Neuron (in vitro differentiated cells): ENCODE measurements at regions not wholly inside any gene's neighbourhood (a gene's known extent, or its start where the extent isn't known, plus 50 kb on each side); places are given as distances from the start of the nearest gene placed in this dataset.

Source experiments
- H2AFZ ChIP-seq: one replicate; pipeline ENCODE4 v1.6.1; 2013; ENCODE audit warnings: low read depth, mild to moderate bottlenecking, inconsistent platforms, low read length, moderate library complexity
- H3K27me3 ChIP-seq: one replicate; pipeline ENCODE4 v1.6.1; 2013; ENCODE audit warnings: low read length; ENCODE audit not compliant: insufficient read depth
- H3K36me3 ChIP-seq: one replicate; pipeline ENCODE4 v1.6.1; 2013; ENCODE audit warnings: low read length; ENCODE audit not compliant: insufficient read depth
- H3K4me1 ChIP-seq: one replicate; pipeline ENCODE4 v1.6.1; 2013; ENCODE audit warnings: low read length; ENCODE audit not compliant: insufficient read depth
- H3K4me3 ChIP-seq: 2 replicates; pipeline ENCODE4 v1.5.1; 2013; ENCODE audit warnings: mild to moderate bottlenecking, low read length, moderate library complexity
- H3K9me3 ChIP-seq: one replicate; pipeline ENCODE4 v1.6.1; 2013; ENCODE audit warnings: low read length

GRCh38 chr16:17589898-17590297 is 119.1 kb upstream of the XYLT1 start:
- no peak overlapping the region for H2AFZ ChIP-seq
- no peak overlapping the region for H3K4me3 ChIP-seq
- H3K9me3 ChIP-seq: no peaks in the 10 kb centered on the region

GRCh38 chr16:17585449-17586074 is 114.8 kb upstream of the XYLT1 start:
- no peaks in the 10 kb centered on the region for H3K4me1 ChIP-seq
- no peaks in the 10 kb centered on the region for H3K36me3 ChIP-seq
- H3K9me3 ChIP-seq: no peaks in the 10 kb centered on the region
- no peak overlapping the region for H3K4me3 ChIP-seq
- H2AFZ ChIP-seq: no peak overlapping the region
- H3K27me3 ChIP-seq: no peaks in the 10 kb centered on the region

More at GRCh38 chr16:17589898-17590297, 119.1 kb upstream of the XYLT1 start:
- no peaks in the 10 kb centered on the region for H3K27me3 ChIP-seq
- H3K36me3 ChIP-seq: no peaks in the 10 kb centered on the region
- H3K4me1 ChIP-seq: no peaks in the 10 kb centered on the region

- H2AFZ ChIP-seq: no peak overlapping the region
- no peaks in the 10 kb centered on the region for H3K9me3 ChIP-seq
- H3K4me3 ChIP-seq: no peak overlapping the region
- no peaks in the 10 kb centered on the region for H3K4me1 ChIP-seq
- H3K36me3 ChIP-seq: no peaks in the 10 kb centered on the region
- no peaks in the 10 kb centered on the region for H3K27me3 ChIP-seq
These were observed 108.5 kb upstream of the XYLT1 start for GRCh38 chr16:17578981-17579874.

- H3K4me3 ChIP-seq: no peak overlapping the region
- H3K36me3 ChIP-seq: no peaks in the 10 kb centered on the region
- no peaks in the 10 kb centered on the region for H3K4me1 ChIP-seq
- no peak overlapping the region for H2AFZ ChIP-seq
- H3K27me3 ChIP-seq: no peaks in the 10 kb centered on the region
- no peaks in the 10 kb centered on the region for H3K9me3 ChIP-seq
These were observed 103.5 kb upstream of the XYLT1 start for GRCh38 chr16:17574256-17574655.

GRCh38 chr16:17572145-17572544 is 101.4 kb upstream of the XYLT1 start:
- Histone ChIP-seq H3K27me3 (no peaks in the 10 kb centered on the region), H3K4me3 (no peak overlapping the region), H2AFZ (no peak overlapping the region), H3K36me3 (no peaks in the 10 kb centered on the region), H3K9me3 (no peaks in the 10 kb centered on the region), H3K4me1 (no peaks in the 10 kb centered on the region)

GRCh38 chr16:17571499-17572093 is 100.8 kb upstream of the XYLT1 start:
- no peaks in the 10 kb centered on the region for H3K9me3 ChIP-seq
- H3K27me3 ChIP-seq: no peaks in the 10 kb centered on the region
- H3K4me1 ChIP-seq: no peaks in the 10 kb centered on the region
- H3K4me3 ChIP-seq: no peak overlapping the region
- H3K36me3 ChIP-seq: no peaks in the 10 kb centered on the region
- no peak overlapping the region for H2AFZ ChIP-seq

GRCh38 chr16:17568239-17568638 is 97.5 kb upstream of the XYLT1 start:
- Histone ChIP-seq H3K36me3 (no peaks in the 10 kb centered on the region), H3K4me3 (no peak overlapping the region), H3K9me3 (no peaks in the 10 kb centered on the region), H2AFZ (no peak overlapping the region), H3K27me3 (no peaks in the 10 kb centered on the region), H3K4me1 (no peaks in the 10 kb centered on the region)

GRCh38 chr16:17567455-17567854 is 96.7 kb upstream of the XYLT1 start:
- H3K9me3 ChIP-seq: no peaks in the 10 kb centered on the region
- H3K36me3 ChIP-seq: no peaks in the 10 kb centered on the region
- no peak overlapping the region for H3K4me3 ChIP-seq
- H3K4me1 ChIP-seq: no peaks in the 10 kb centered on the region
- no peaks in the 10 kb centered on the region for H3K27me3 ChIP-seq
- H2AFZ ChIP-seq: no peak overlapping the region

- no peaks in the 10 kb centered on the region for H3K4me1 ChIP-seq
- H3K36me3 ChIP-seq: no peaks in the 10 kb centered on the region
- no peaks in the 10 kb centered on the region for H3K27me3 ChIP-seq
- H2AFZ ChIP-seq: no peak overlapping the region
- H3K9me3 ChIP-seq: no peaks in the 10 kb centered on the region
- H3K4me3 ChIP-seq: no peak overlapping the region
These were observed 96.1 kb upstream of the XYLT1 start for GRCh38 chr16:17566656-17567450.

- Histone ChIP-seq H3K4me1 (no peaks in the 10 kb centered on the region), H3K9me3 (no peaks in the 10 kb centered on the region), H3K36me3 (no peaks in the 10 kb centered on the region), H2AFZ (no peak overlapping the region), H3K27me3 (no peaks in the 10 kb centered on the region), H3K4me3 (no peak overlapping the region)
These were observed 95.3 kb upstream of the XYLT1 start for GRCh38 chr16:17566075-17566474.

- Histone ChIP-seq H3K4me1 (no peaks in the 10 kb centered on the region), H2AFZ (no peak overlapping the region), H3K9me3 (no peaks in the 10 kb centered on the region), H3K4me3 (no peak overlapping the region), H3K27me3 (no peaks in the 10 kb centered on the region), H3K36me3 (no peaks in the 10 kb centered on the region)
These were observed 94.8 kb upstream of the XYLT1 start for GRCh38 chr16:17565605-17566004.

- Histone ChIP-seq H2AFZ (no peak overlapping the region), H3K4me3 (no peak overlapping the region), H3K36me3 (no peaks in the 10 kb centered on the region), H3K4me1 (no peaks in the 10 kb centered on the region), H3K9me3 (no peaks in the 10 kb centered on the region), H3K27me3 (no peaks in the 10 kb centered on the region)
These were observed 94.1 kb upstream of the XYLT1 start for GRCh38 chr16:17564856-17565255.
